NB4 (cell line): ENCODE measurements at regions not wholly inside any gene's neighbourhood (a gene's known extent, or its start where the extent isn't known, plus 50 kb on each side); places are given as distances from the start of the nearest gene placed in this dataset.
"Not testable (repeated sequence)": the region's sequence is repeated elsewhere in the genome, so short reads cannot be mapped to it uniquely, and the experiment has no call there.

ENCODE experiments used
- DNase-seq: peaks from one replicate; pipeline ENCODE4 v3.0.0; 2010; ENCODE audit warnings: low read depth
- H3K4me3 ChIP-seq: one replicate; pipeline ENCODE4 v1.5.1; 2011; ENCODE audit warnings: mild to moderate bottlenecking, low read depth, low read length, moderate library complexity
- MYC ChIP-seq: IDR thresholded peaks from 2 replicates; pipeline ENCODE4 v1.6.1; 2011; ENCODE audit warnings: low read depth, low read length
- POLR2A ChIP-seq: IDR thresholded peaks from 2 replicates; pipeline ENCODE4 v1.6.1; 2011; ENCODE audit warnings: mild to moderate bottlenecking; ENCODE audit not compliant: insufficient read length; ENCODE audit errors: extremely low read depth
- TF ChIP-seq, protein P1 (sequence below): IDR thresholded peaks from one replicate; pipeline ENCODE4 v1.5.1; 2012; ENCODE audit warnings: low read depth, low read length
- TF ChIP-seq, protein P2 (sequence below): IDR thresholded peaks from 2 replicates; pipeline ENCODE4 v1.6.1; 2011; ENCODE audit warnings: low read depth, low read length

DNA sequence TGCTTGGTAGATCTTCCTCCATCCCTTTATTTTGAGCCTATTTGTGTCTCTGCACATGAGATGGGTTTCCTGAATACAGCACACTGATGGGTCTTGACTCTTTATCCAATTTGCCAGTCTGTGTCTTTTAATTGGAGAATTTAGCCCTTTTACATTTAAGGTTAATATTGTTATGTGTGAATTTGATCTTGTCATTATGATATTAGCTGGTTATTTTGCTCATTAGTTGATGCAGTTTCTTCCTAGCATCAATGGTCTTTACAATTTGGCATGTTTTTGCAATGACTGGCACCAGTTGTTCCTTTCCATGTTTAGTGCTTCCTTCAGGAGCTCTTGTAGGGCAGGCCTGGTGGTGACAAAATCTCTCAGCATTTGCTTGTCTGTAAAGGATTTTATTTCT is 72.4 kb downstream of the HNRNPD start:
- DNase-seq, H3K4me3 ChIP-seq: not testable (repeated sequence)

DNA sequence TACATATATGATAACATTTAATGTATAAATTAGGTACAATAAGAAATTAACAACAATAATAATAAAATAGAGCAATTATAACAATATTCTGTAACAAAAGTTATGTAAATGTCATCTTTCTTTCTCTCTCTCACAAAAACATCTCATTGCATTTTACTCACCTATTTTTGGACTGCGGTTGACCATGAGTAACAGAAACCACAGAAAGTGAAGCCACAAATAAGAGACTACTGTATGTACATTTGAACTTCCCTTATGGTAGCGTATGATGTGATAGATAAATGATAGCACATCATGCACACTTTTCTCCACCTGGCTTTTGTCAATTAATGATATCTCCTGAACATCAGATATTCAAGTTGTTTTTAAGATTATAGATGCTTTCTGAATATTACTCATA is 80.5 kb downstream of the HNRNPD start:
- H3K4me3 ChIP-seq = no peak overlapping the region
- peak; percentile 79 for DNase-seq
- TF ChIP-seq POLR2A (no peak), MYC (no peak)
- TF ChIP-seq, protein P1, sequence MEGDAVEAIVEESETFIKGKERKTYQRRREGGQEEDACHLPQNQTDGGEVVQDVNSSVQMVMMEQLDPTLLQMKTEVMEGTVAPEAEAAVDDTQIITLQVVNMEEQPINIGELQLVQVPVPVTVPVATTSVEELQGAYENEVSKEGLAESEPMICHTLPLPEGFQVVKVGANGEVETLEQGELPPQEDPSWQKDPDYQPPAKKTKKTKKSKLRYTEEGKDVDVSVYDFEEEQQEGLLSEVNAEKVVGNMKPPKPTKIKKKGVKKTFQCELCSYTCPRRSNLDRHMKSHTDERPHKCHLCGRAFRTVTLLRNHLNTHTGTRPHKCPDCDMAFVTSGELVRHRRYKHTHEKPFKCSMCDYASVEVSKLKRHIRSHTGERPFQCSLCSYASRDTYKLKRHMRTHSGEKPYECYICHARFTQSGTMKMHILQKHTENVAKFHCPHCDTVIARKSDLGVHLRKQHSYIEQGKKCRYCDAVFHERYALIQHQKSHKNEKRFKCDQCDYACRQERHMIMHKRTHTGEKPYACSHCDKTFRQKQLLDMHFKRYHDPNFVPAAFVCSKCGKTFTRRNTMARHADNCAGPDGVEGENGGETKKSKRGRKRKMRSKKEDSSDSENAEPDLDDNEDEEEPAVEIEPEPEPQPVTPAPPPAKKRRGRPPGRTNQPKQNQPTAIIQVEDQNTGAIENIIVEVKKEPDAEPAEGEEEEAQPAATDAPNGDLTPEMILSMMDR = no peak
- TF ChIP-seq, protein P2, sequence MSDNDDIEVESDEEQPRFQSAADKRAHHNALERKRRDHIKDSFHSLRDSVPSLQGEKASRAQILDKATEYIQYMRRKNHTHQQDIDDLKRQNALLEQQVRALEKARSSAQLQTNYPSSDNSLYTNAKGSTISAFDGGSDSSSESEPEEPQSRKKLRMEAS = no peak

GRCh38 chr4:82287720-82288119 is 86.1 kb downstream of the HNRNPD start:
- TF ChIP-seq, protein P1 = no peak
- no peak for TF ChIP-seq MYC
- TF ChIP-seq, protein P2 = no peak
- TF ChIP-seq POLR2A = no peak
- no peak for DNase-seq
- H3K4me3 ChIP-seq = no peak overlapping the region

- TF ChIP-seq, protein P1 = peak; percentile 75
- TF ChIP-seq POLR2A (peak; percentile 18), MYC (peak; percentile 81)
- TF ChIP-seq, protein P2 = peak; percentile 96
- peak overlapping the region; percentile 75 for H3K4me3 ChIP-seq
- peak; percentile 98 for DNase-seq
These were observed 88.7 kb downstream of the HNRNPD start for GRCh38 chr4:82284858-82285805.

DNA sequence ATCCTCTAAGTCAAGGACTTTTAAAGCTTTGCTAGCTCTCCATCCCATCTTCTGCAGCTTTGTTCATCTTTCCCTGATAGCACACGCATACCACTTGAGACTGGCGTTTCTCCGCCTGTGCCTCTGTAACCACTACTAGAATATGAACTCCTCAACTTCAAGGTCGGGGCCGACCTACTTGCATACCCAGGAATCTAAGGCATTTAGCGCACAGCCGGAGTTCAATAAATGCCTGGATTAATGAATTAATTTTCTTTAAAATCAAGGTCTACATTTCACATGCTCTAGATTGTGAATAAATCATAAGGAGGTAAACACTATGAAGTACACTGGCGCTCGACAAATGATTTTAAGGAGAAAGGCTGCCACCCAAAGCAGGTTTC is 89.3 kb downstream of the HNRNPD start:
- DNase-seq = no peak
- H3K4me3 ChIP-seq = peak overlapping the region; percentile 50
- TF ChIP-seq MYC (no peak), POLR2A (no peak)
- TF ChIP-seq, protein P2 = no peak
- TF ChIP-seq, protein P1 = no peak

GRCh38 chr4:82282875-82283274 is 90.9 kb downstream of the HNRNPD start:
- no peak for DNase-seq
- no peak overlapping the region for H3K4me3 ChIP-seq
- TF ChIP-seq, protein P2 = no peak
- TF ChIP-seq, protein P1 = no peak
- TF ChIP-seq MYC (no peak), POLR2A (no peak)

GRCh38 chr4:82279550-82279949 is 94.2 kb downstream of the HNRNPD start:
- not testable (repeated sequence) for H3K4me3 ChIP-seq, DNase-seq
